Muscle layer of colon (tissue), 2 donors: ENCODE measurements at regions not wholly inside any gene's neighbourhood (a gene's known extent, or its start where the extent isn't known, plus 50 kb on each side); places are given as distances from the start of the nearest gene placed in this dataset.

Experiments used
- H3K27ac ChIP-seq: one replicate; pipeline ENCODE4 v1.7.0; 2013; ENCODE audit warnings: low read depth, mild to moderate bottlenecking, low read length, moderate library complexity
- H3K27me3 ChIP-seq, 2 donors: one replicate each; pipeline ENCODE4 v1.7.0; 2013; ENCODE audit warnings: low read length in 2 of 2, mild to moderate bottlenecking in 2 of 2; ENCODE audit not compliant: insufficient read depth in 2 of 2, control insufficient read depth in 1 of 2
- H3K36me3 ChIP-seq: one replicate; pipeline ENCODE4 v1.7.0; 2013; ENCODE audit warnings: mild to moderate bottlenecking, low read length; ENCODE audit not compliant: insufficient read depth
- H3K4me1 ChIP-seq: one replicate; pipeline ENCODE4 v1.7.0; 2013; ENCODE audit warnings: mild to moderate bottlenecking, low read length; ENCODE audit not compliant: insufficient read depth
- H3K4me3 ChIP-seq, 2 donors: one replicate each; pipeline ENCODE4 v1.7.0; 2013; ENCODE audit warnings: low read length in 2 of 2, low read depth in 1 of 2, mild to moderate bottlenecking in 1 of 2, moderate library complexity in 1 of 2
- H3K9ac ChIP-seq: one replicate; pipeline ENCODE4 v1.7.0; 2013; ENCODE audit warnings: low read length
- H3K9me3 ChIP-seq: one replicate; pipeline ENCODE4 v1.7.0; 2013; ENCODE audit warnings: mild to moderate bottlenecking, low read length
- donor health status: abdominal sarcoma.
- donor health status: Adenocarcinoma of cecum.

DNA sequence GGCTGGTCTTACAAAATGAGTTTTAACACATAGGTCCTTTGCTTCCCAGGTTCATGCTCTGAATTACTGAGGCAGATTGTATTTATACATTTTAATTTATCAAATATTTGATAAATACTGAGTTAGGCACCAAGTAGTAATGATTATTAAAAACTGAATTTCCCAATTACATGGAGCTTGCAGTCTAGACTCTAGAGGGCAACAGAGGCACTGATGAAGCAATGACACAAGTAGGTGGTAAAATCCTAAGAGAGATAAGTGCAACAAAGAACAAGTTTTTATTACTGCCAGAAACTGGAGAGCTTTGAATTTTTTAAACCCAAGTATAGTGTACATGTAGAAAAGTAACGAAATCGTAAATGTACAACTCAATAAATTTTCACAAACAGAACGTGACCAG lies 406.2 kb upstream of the RARB start:
- Histone ChIP-seq H3K4me1 (no peaks in the 10 kb centered on the region), H3K27me3 (no peaks in the 10 kb centered on the region), H3K4me3 (no peak overlapping the region), H3K27ac (no peak overlapping the region), H3K36me3 (no peaks in the 10 kb centered on the region), H3K9me3 (no peaks in the 10 kb centered on the region), H3K9ac (no peak overlapping the region)

DNA sequence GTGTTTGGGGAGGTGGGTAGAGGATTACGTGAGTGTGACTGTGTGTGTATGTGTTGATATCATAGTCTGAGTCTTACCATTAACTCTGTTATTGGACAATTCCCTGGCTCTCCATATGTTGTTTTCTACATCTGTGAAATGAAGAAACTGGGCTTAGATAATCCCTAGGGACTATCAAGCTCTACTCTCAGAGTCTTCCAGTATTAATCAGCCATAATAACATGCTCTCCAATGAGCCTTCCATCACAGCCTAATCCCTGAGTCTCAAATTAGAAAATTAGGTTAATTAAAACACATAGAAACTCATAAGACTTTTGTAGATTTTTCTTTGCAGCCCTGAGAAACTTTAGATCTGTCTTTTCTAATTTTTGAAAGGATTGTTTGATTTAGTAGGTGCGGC lies 404.2 kb upstream of the RARB start:
- H3K4me3 ChIP-seq, result no peak overlapping the region
- H3K9me3 ChIP-seq, result no peaks in the 10 kb centered on the region
- no peak overlapping the region for H3K9ac ChIP-seq
- H3K27ac ChIP-seq, result no peak overlapping the region
- H3K27me3 ChIP-seq, result no peaks in the 10 kb centered on the region
- H3K36me3 ChIP-seq, result no peaks in the 10 kb centered on the region
- H3K4me1 ChIP-seq, result peaks cover 14% of the 10 kb centered on the region

DNA sequence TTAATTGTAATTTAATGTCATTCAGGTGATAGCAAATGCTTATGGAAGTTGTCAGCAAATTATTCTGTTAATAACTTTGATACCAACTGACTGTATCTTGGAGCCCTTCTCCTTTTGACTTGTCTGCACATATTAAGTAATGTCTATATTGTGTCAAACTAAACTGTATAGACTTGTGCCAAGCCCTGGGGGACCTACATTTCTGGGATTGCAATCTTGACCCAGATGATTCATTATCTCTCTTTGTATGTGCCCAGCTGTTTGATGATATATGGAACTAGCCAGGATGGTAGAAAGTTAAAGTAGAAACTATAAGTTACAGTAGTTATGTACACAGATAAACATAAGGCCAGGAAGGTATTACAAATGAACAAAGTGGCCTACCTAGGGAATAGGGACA lies 402.8 kb upstream of the RARB start:
- Histone ChIP-seq H3K36me3 (no peaks in the 10 kb centered on the region), H3K9me3 (no peaks in the 10 kb centered on the region), H3K4me1 (peaks cover 14% of the 10 kb centered on the region), H3K9ac (no peak overlapping the region), H3K4me3 (no peak overlapping the region), H3K27me3 (no peaks in the 10 kb centered on the region), H3K27ac (no peak overlapping the region)

DNA sequence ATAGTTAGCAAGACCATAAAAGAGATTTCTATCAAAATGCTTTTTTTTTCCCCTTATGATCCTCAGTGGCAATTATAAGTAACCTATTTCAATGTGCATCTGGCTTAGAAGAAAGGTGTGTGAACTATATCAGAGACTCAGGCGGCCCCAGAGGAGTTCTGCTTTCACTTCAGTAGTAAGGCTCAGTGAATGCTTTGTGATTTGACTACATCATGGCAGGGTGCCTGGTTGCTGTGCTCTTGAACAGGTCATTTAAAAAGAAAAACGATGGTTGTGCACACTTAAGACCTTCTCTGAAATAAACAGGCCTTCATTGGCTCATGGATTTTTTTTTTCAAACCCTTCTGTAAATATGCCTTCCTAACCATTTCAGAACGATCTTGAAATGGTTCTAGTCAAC lies 400.4 kb upstream of the RARB start:
- Histone ChIP-seq H3K27me3 (no peaks in the 10 kb centered on the region), H3K4me3 (no peak overlapping the region), H3K4me1 (peaks cover 14% of the 10 kb centered on the region), H3K36me3 (no peaks in the 10 kb centered on the region), H3K9ac (no peak overlapping the region), H3K27ac (no peak overlapping the region), H3K9me3 (no peaks in the 10 kb centered on the region)

DNA sequence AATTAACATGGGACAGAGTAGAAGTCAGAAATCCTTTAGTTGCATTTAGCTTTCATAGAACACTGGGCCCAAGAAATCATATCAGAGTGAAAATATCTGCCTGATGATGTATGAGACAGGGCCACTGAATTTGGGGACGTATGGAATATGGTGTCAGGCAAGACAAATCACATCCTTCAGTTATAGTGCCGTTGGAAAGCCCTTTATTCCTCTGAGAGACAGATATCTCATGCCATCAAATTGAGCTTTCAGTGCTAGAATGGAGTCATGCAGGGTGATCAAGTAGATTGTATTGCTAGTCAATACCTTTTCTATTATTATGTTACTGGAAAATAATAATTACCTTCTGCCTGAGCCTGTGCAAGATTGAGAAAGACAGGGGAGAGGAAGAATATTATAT lies 398.2 kb upstream of the RARB start:
- Histone ChIP-seq H3K36me3 (no peaks in the 10 kb centered on the region), H3K27me3 (no peaks in the 10 kb centered on the region), H3K4me1 (peaks cover 14% of the 10 kb centered on the region), H3K27ac (no peak overlapping the region), H3K9me3 (no peaks in the 10 kb centered on the region), H3K9ac (no peak overlapping the region), H3K4me3 (no peak overlapping the region)

DNA sequence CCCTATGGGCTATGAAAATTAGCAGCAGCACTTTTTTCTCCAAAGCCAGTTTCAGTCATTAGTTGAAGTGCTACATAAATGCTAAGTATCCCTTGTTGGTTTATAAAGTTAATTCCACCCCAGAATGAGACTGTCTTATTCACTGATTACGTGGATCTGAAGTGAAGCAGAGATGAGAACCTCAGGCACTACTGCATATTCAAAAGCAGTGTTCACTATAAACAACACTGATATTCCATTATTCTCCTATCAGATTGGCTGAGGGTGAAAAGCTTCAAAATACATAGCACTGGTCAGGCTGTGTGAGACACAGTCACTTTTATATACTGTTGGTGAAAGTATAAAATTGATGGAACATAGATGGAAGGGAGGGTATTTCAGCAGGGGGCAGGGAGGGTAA lies 395.7 kb upstream of the RARB start:
- H3K27ac ChIP-seq, result no peak overlapping the region
- no peaks in the 10 kb centered on the region for H3K36me3 ChIP-seq
- no peaks in the 10 kb centered on the region for H3K9me3 ChIP-seq
- H3K9ac ChIP-seq, result no peak overlapping the region
- peaks cover 19% of the 10 kb centered on the region for H3K4me1 ChIP-seq
- H3K27me3 ChIP-seq, result no peaks in the 10 kb centered on the region
- no peak overlapping the region for H3K4me3 ChIP-seq

DNA sequence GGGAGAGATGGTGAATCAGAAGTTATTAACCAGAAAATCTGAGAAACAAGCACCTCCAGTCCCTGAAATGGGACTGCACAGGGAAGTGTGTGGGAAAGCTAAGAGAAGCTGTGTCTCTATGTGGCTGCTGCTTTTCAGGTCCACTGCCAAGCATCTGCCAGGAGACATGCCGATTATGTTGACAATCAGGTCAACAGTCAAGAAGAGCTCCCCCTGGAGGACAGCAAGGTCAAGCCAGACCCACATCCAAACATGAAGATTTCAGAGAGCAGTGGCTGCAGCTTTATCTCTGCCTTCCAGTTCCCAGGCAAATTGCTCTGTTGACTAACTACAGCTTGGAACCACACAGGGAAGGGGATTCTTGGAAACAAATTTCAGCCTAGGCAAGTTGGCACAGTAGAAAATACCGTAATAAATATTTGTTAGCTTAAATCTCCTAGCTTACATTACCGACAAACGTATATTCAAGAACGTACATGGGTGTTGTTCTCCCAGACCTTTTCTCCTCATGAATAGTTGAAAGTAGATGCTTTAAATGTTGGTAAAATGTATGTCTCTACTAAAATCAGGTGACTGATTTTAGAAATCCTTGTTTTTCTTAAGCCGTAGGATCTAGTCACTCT lies 394.5 kb upstream of the RARB start:
- Histone ChIP-seq H3K4me3 (no peak overlapping the region), H3K4me1 (peaks cover 21% of the 10 kb centered on the region), H3K27me3 (no peaks in the 10 kb centered on the region), H3K9me3 (no peaks in the 10 kb centered on the region), H3K36me3 (no peaks in the 10 kb centered on the region), H3K27ac (no peak overlapping the region), H3K9ac (no peak overlapping the region)

DNA sequence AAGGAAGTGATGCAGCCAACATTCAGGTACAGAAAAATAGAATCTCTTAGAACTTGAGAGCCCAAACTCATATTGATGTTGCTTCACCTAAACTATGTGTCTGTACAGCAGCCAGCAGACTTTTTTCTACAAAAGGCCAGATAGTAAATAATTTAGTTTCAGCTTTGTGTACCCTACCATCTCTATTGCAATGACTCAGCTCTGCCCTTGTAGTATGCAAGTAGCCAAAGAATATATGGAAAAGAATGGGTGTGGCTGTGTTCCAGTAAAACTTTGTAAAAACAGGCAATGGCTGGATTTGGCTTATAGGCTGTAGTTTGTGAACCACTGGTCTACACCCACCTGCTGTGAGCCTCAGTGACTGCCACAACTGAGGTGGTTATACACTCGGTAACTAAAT lies 392.5 kb upstream of the RARB start:
- peaks cover 29% of the 10 kb centered on the region for H3K4me1 ChIP-seq
- no peaks in the 10 kb centered on the region for H3K9me3 ChIP-seq
- no peak overlapping the region for H3K4me3 ChIP-seq
- H3K27me3 ChIP-seq, result no peaks in the 10 kb centered on the region
- H3K36me3 ChIP-seq, result no peaks in the 10 kb centered on the region
- H3K9ac ChIP-seq, result no peak overlapping the region
- H3K27ac ChIP-seq, result no peak overlapping the region

DNA sequence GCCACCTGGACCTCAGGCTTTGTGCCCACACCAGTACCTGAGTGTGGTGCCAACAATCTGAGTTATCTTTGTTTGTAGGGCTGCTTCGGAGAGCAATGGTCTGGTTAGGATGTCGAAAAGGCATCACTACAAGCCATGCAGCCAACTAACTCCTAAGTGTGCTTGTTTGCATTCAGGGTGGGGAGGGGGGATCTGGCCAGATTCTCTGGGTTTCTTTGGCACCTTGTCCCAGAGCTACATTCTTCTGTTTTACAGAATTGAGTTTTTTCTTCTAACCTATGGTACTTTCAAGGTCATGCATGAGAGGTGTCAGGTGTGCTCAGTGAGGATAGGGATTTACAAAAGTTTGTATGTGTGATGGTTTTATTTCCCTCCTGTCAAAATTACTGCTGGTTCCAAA lies 391.4 kb upstream of the RARB start:
- Histone ChIP-seq H3K27me3 (no peaks in the 10 kb centered on the region), H3K4me3 (no peak overlapping the region), H3K27ac (no peak overlapping the region), H3K9ac (no peak overlapping the region), H3K36me3 (no peaks in the 10 kb centered on the region), H3K4me1 (peaks cover 29% of the 10 kb centered on the region), H3K9me3 (no peaks in the 10 kb centered on the region)

DNA sequence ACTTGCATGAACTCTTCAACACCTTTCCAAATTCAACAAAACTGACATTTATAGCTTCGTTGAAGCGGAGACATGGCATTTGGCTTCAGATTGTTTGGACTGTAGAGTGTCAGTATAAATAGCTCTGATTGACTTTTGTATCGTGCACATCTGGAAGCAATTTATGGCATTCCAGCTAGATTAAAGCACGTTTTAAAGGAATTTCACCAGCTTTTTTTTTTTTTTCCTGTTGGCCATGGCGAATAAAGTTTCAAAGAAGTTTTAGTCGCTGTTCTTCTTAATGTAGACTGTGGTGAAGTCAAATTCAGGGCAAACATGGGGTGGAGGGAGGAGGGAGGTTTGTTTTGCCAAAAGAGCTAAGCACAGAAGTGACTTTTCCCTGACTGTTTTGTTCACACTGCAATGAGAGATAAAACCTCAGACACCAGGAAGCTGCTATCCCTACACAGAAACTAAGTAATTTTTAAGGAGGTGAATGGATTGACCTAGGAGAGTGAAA lies 391.0 kb upstream of the RARB start:
- no peak overlapping the region for H3K9ac ChIP-seq
- H3K4me1 ChIP-seq, result peaks cover 29% of the 10 kb centered on the region
- no peak overlapping the region for H3K4me3 ChIP-seq
- no peaks in the 10 kb centered on the region for H3K36me3 ChIP-seq
- no peaks in the 10 kb centered on the region for H3K27me3 ChIP-seq
- H3K9me3 ChIP-seq, result no peaks in the 10 kb centered on the region
- no peak overlapping the region for H3K27ac ChIP-seq

DNA sequence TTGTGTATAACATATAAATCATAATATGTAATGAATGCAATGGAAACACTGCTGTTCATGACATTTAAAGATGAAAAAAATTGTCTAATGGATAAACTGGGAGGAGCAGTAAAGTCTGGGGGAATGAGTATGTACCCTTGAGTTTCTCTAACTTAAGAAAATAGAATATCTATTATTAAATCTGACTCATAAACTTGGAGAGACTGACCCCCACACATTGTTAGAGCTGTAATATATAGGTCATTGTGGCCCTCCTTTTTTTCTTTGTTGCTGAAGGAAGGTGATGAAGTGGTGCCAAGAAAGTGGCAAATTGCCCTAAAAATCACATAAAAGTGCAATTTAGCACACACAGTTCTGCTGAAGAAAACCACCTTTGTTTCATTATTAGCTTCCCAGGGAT lies 389.8 kb upstream of the RARB start:
- Histone ChIP-seq H3K4me3 (no peak overlapping the region), H3K27me3 (no peaks in the 10 kb centered on the region), H3K27ac (no peak overlapping the region), H3K9ac (no peak overlapping the region), H3K4me1 (peaks cover 29% of the 10 kb centered on the region), H3K36me3 (no peaks in the 10 kb centered on the region), H3K9me3 (no peaks in the 10 kb centered on the region)

DNA sequence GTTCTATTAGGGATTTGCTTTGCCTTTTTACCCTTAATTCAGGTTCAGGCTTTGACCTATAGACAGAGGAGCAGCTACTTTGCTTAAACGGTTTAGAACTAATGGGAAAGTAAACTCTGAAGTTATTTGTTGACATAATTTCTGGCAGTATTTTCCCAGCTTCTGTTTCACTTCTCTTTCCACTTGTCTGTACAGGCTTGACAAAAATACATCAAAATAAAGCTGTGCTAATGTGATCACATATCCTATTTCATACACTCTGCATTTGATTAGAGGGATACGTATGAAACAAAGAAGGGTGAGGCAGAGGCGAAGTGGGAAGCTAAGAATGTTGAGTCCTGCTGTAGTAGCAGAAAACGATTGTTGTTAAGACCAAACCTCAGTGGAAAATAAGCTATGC lies 389.1 kb upstream of the RARB start:
- H3K4me3 ChIP-seq, result no peak overlapping the region
- H3K27ac ChIP-seq, result no peak overlapping the region

More for the DNA sequence above, 389.1 kb upstream of the RARB start:
- Histone ChIP-seq H3K27me3 (no peaks in the 10 kb centered on the region), H3K9ac (no peak overlapping the region), H3K9me3 (no peaks in the 10 kb centered on the region), H3K36me3 (no peaks in the 10 kb centered on the region), H3K4me1 (peaks cover 29% of the 10 kb centered on the region)
